ENCODE measurements at regions not wholly inside any gene's neighbourhood (a gene's known extent, or its start where the extent isn't known, plus 50 kb on each side); places are given as distances from the start of the nearest gene placed in this dataset.

DNA sequence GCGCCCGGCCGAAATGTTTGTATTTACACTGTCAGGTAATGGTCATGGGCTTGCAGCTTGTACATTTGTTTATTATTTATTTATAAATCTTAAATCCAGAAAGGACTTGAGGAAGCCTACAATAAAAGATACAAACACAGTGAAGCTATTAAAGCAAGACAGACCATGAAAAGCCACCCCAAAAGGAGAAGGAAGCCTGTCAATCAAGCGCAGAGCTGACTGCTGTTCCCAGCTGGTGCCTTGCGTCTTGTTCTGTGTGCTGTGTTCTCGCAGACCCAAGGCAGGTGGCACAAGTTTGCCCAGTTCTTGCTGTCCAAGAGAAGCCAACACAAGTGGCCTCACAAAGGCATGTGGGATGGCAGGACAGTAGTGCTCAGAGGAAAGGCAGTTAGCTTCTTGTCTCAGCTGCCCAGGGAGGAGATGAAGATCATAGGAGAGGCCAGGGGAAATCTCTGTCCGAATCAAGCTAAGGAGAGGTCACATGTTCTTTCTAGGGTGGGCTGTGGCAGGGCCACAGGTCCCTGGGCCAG, 73.2 kb downstream of the SLC25A47 start:
- no peak for DNase-seq
- in situ Hi-C loops (cut with HindIII; ENCODE audit: low pct_ligation_motif_present, low pct_unique_long_range_greater_than_20kb, low sequenced_read_pairs), result no loop called here

GRCh38 chr14:100397005-100397404, 73.9 kb downstream of the SLC25A47 start:
- in situ Hi-C loops (cut with HindIII; ENCODE audit: low pct_ligation_motif_present, low pct_unique_long_range_greater_than_20kb, low sequenced_read_pairs), result no loop called here
- no peak for DNase-seq

DNA sequence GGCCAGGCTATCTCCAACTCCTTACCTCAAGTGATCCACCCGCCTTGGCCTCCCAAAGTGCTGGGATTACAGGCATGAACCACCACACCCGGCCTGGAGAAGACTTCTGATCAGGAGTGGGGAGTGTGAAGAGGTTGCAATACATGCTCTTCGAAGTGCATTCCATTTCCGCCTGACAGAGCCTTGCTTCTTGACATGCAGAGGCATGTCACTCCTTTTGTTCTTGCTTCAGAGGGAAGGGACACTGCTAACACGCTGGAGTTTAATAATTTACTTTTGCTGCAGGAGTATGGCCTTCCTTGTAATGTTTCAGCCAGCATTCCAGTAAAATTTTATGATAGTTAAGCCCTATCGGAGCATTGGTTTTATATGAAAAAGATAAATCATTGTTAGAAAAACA, 74.9 kb downstream of the SLC25A47 start:
- in situ Hi-C loops (cut with HindIII; ENCODE audit: low pct_ligation_motif_present, low pct_unique_long_range_greater_than_20kb, low sequenced_read_pairs), result no loop called here
- DNase-seq, result peak; percentile 14

GRCh38 chr14:100399052-100399849, 76.1 kb downstream of the SLC25A47 start:
- in situ Hi-C loops (cut with HindIII; ENCODE audit: low pct_ligation_motif_present, low pct_unique_long_range_greater_than_20kb, low sequenced_read_pairs), result no loop called here

DNA sequence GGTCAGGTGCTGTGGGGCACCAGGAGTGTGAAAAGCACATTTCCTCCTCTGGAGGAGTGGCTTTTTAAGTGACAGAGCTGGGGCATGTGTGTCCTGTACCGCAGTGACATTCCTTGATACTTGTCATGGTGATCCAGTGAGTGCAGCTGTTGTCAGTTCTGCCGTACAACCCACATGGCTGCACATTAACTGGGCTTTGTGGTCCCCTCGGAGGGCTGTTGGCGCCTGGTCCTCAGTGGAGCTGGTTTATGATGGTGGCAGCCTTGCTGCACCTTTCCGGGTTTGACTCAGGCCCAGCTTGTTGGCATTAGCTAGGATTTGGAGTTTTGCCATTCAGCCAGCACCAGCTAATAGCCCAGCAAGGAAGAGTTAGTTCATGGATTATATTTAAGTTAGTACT, 77.0 kb downstream of the SLC25A47 start:
- DNase-seq, result no peak
- in situ Hi-C loops (cut with HindIII; ENCODE audit: low pct_ligation_motif_present, low pct_unique_long_range_greater_than_20kb, low sequenced_read_pairs), result loop anchor here (25.0 kb wide), 1 partner anchor 262 kb away; no protein-coding TSS in a partner anchor

More at GRCh38 chr14:100399052-100399849, 76.1 kb downstream of the SLC25A47 start:
- DNase-seq, result no peak

GRCh38 chr14:100401031-100401692, 78.0 kb downstream of the SLC25A47 start:
- DNase-seq, result no peak

DNA sequence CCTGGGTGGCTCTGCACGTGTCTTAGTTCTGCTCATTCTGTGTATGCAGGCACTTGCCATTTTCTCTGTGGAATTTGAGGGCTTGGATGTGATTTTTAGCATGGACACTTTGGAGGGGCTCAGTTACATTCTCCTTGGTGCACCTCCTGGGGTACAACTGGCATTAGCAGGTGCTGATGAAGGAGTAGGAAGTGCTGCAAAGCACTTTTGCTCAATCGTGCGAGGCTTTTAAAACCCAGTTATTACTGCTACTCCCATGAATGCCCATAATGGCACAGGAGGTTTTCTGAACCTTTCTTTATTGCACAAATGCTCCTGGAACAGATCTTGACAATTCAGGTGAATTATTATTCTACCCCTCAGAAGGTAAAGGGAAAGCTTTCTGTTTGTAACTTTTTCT, 78.7 kb downstream of the SLC25A47 start:
- no peak for DNase-seq
- in situ Hi-C loops (cut with HindIII; ENCODE audit: low pct_ligation_motif_present, low pct_unique_long_range_greater_than_20kb, low sequenced_read_pairs), result loop anchor here (25.0 kb wide), 1 partner anchor 261 kb away; no protein-coding TSS in a partner anchor

More at GRCh38 chr14:100401031-100401692, 78.0 kb downstream of the SLC25A47 start:
- in situ Hi-C loops (cut with HindIII; ENCODE audit: low pct_ligation_motif_present, low pct_unique_long_range_greater_than_20kb, low sequenced_read_pairs), result loop anchor here (25.0 kb wide), 1 partner anchor 261 kb away; no protein-coding TSS in a partner anchor

- in situ Hi-C loops (cut with HindIII; ENCODE audit: low pct_ligation_motif_present, low pct_unique_long_range_greater_than_20kb, low sequenced_read_pairs), result loop anchor here (25.0 kb wide), 1 partner anchor 260 kb away; no protein-coding TSS in a partner anchor
- DNase-seq, result no peak
Measured at GRCh38 chr14:100402631-100403030, 79.5 kb downstream of the SLC25A47 start.

GRCh38 chr14:100403105-100403504, 80.0 kb downstream of the SLC25A47 start:
- no peak for DNase-seq
- in situ Hi-C loops (cut with HindIII; ENCODE audit: low pct_ligation_motif_present, low pct_unique_long_range_greater_than_20kb, low sequenced_read_pairs), result loop anchor here (25.0 kb wide), 1 partner anchor 259 kb away; no protein-coding TSS in a partner anchor

GRCh38 chr14:100403802-100404365, 80.7 kb downstream of the SLC25A47 start:
- in situ Hi-C loops (cut with HindIII; ENCODE audit: low pct_ligation_motif_present, low pct_unique_long_range_greater_than_20kb, low sequenced_read_pairs), result loop anchor here (25.0 kb wide), 1 partner anchor 258 kb away; no protein-coding TSS in a partner anchor
- DNase-seq, result no peak

DNA sequence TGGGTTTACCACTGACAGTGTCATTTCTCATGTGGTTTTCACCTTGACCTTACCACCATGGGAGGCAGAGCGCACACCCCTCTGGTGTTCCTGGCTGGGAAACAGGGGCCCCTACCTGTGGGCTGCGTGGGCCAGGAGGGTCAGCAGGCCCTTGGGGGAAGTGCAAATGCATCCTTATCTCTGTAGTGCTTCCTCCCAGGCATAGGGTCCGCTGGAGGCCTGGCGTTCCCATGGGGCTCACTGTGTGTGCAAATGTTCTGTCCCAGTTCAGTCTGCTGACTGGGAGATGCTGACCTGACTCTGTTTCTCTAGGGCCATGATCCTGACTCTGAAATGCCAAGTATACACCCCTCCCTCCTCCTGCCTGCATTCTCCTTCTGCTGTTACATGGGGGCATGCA, 81.3 kb downstream of the SLC25A47 start:
- in situ Hi-C loops (cut with HindIII; ENCODE audit: low pct_ligation_motif_present, low pct_unique_long_range_greater_than_20kb, low sequenced_read_pairs), result loop anchor here (25.0 kb wide), 1 partner anchor 258 kb away; no protein-coding TSS in a partner anchor
- no peak for DNase-seq

DNA sequence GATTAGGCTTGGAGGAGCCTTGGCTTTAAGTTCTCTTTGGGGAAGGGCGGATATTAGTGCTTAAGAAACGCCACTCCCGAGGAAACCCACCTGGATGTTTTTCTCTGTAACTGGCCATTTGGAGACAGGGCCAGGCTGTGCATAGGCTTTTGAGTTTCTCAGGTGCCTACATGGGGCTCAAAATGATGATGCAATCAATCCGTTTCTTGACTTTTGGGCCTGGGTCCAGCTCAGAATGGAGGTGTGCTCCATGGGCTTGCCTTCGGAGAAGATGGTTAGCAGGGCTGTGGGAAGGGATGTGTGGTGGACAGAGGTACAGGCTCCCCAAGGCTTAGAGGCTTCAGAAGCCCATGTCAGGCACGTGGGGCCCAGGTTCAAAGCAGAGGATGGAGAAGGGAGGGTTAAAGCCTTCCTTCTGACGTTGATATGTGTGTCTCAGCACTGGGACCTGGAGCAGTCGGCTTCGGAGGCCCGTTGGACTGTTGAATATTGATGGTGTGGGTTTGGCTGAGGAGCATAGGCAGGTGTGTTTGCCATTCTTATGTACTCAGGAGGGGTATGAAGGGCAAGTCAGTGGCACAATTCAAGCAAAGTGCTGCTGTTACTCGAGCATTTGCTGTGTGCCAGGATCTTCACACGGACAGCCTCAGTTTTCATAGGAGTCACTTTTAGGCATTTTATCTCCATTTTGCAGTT, 82.8 kb downstream of the SLC25A47 start:
- in situ Hi-C loops (cut with HindIII; ENCODE audit: low pct_ligation_motif_present, low pct_unique_long_range_greater_than_20kb, low sequenced_read_pairs), result loop anchor here (25.0 kb wide), 1 partner anchor 256 kb away; no protein-coding TSS in a partner anchor
- DNase-seq, result no peak

GRCh38 chr14:100406505-100407131, 83.5 kb downstream of the SLC25A47 start:
- in situ Hi-C loops (cut with HindIII; ENCODE audit: low pct_ligation_motif_present, low pct_unique_long_range_greater_than_20kb, low sequenced_read_pairs), result loop anchor here (25.0 kb wide), 1 partner anchor 256 kb away; no protein-coding TSS in a partner anchor
- DNase-seq, result no peak

- in situ Hi-C loops (cut with HindIII; ENCODE audit: low pct_ligation_motif_present, low pct_unique_long_range_greater_than_20kb, low sequenced_read_pairs), result loop anchor here (25.0 kb wide), 1 partner anchor 255 kb away; no protein-coding TSS in a partner anchor
Measured at GRCh38 chr14:100407376-100408102, 84.4 kb downstream of the SLC25A47 start.

DNA sequence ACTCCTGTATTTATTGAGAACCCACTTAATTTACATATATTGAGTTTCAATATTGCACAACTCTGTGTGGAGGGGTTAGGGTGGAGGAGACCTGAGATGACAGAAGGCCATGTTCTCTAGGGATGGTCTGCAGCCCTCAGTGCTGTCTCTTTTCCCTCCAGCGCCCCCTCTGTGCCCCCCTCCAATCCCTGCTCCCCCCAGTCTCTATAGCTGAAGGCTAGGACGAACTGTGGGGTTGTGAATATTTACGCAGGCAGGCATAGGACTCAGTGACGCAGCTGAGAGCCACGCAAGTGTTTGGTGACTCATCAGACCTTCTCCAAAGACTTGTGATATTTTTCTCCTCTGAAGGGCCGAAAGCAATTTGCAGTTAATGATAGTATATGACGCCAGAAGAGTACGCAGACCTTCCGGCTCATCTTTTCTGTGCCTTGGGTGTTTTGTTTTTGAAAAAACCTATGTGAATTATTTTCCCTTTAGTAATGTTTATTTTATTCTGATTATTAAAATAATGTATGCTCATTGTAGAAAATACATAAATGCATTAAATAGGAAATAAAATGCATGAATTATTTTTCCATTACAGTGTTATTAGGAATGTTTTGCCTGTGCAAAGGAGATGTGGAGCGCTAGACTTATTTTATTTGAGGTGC, 85.3 kb downstream of the SLC25A47 start:
- no peak for DNase-seq
- in situ Hi-C loops (cut with HindIII; ENCODE audit: low pct_ligation_motif_present, low pct_unique_long_range_greater_than_20kb, low sequenced_read_pairs), result loop anchor here (25.0 kb wide), 1 partner anchor 254 kb away; no protein-coding TSS in a partner anchor

More at GRCh38 chr14:100407376-100408102, 84.4 kb downstream of the SLC25A47 start:
- DNase-seq, result no peak

- in situ Hi-C loops (cut with HindIII; ENCODE audit: low pct_ligation_motif_present, low pct_unique_long_range_greater_than_20kb, low sequenced_read_pairs), result loop anchor here (25.0 kb wide), 1 partner anchor 253 kb away; no protein-coding TSS in a partner anchor
- DNase-seq, result no peak
Measured at GRCh38 chr14:100409003-100409360, 85.8 kb downstream of the SLC25A47 start.
